GM23248 (cell line): ENCODE measurements at regions not wholly inside any gene's neighbourhood (a gene's known extent, or its start where the extent isn't known, plus 50 kb on each side); places are given as distances from the start of the nearest gene placed in this dataset.

ENCODE experiments used
- DNase-seq: peaks from one replicate; pipeline ENCODE4 v3.0.0-alpha.2; 2015
- H2AFZ ChIP-seq: fragments of 200-600 bp; sonication (generic); 2 replicates; pipeline ENCODE4 v1.6.1; 2016; ENCODE audit warnings: antibody characterized with exemption
- H3F3A ChIP-seq: fragments of 200-600 bp; sonication (generic); 2 replicates; pipeline ENCODE4 v1.6.1; 2016; ENCODE audit warnings: mild to moderate bottlenecking, antibody characterized with exemption, mixed run types; ENCODE audit not compliant: insufficient read depth
- H3K27ac ChIP-seq: fragments of 200-600 bp; sonication (generic); 2 replicates; pipeline ENCODE4 v1.5.1; 2016; ENCODE audit warnings: mild to moderate bottlenecking
- H3K27me3 ChIP-seq: fragments of 200-600 bp; sonication (generic); replicated peaks from 2 replicates; pipeline ENCODE4 v1.6.1; 2016; ENCODE audit warnings: mild to moderate bottlenecking; ENCODE audit not compliant: insufficient read depth
- H3K36me3 ChIP-seq: fragments of 200-600 bp; sonication (generic); 2 replicates; pipeline ENCODE4 v1.6.1; 2016; ENCODE audit warnings: low read depth, mild to moderate bottlenecking
- H3K4me1 ChIP-seq: fragments of 200-600 bp; sonication (generic); 2 replicates; pipeline ENCODE4 v1.6.1; 2016; ENCODE audit warnings: mild to moderate bottlenecking; ENCODE audit not compliant: insufficient read depth
- H3K4me2 ChIP-seq: fragments of 200-600 bp; sonication (generic); one replicate; pipeline ENCODE4 v1.6.1; 2016; ENCODE audit warnings: mild to moderate bottlenecking; ENCODE audit not compliant: unreplicated experiment
- H3K4me3 ChIP-seq: fragments of 200-600 bp; sonication (generic); 2 replicates; pipeline ENCODE4 v1.5.1; 2016; ENCODE audit warnings: mild to moderate bottlenecking
- H3K79me2 ChIP-seq: fragments of 200-600 bp; sonication (generic); 2 replicates; pipeline ENCODE4 v1.6.1; 2016; ENCODE audit warnings: mild to moderate bottlenecking; ENCODE audit not compliant: insufficient read depth
- H3K9ac ChIP-seq: fragments of 200-600 bp; sonication (generic); 2 replicates; pipeline ENCODE4 v1.6.1; 2016; ENCODE audit warnings: mild to moderate bottlenecking
- H3K9me2 ChIP-seq: fragments of 200-600 bp; sonication (generic); 2 replicates; pipeline ENCODE4 v1.6.1; 2016; ENCODE audit warnings: mixed run types, mild to moderate bottlenecking, moderate library complexity; ENCODE audit not compliant: insufficient read depth
- H3K9me3 ChIP-seq: fragments of 200-600 bp; sonication (generic); one replicate; pipeline ENCODE4 v1.6.1; 2017; ENCODE audit warnings: low read depth
- H4K20me1 ChIP-seq: fragments of 200-600 bp; sonication (generic); 2 replicates; pipeline ENCODE4 v1.6.0; 2016; ENCODE audit not compliant: insufficient read depth
- EZH2 ChIP-seq: fragments of 200-600 bp; sonication (generic); IDR thresholded peaks from 2 replicates; pipeline ENCODE4 v1.6.1; 2018; ENCODE audit warnings: antibody characterized with exemption, mild to moderate bottlenecking; ENCODE audit not compliant: insufficient read depth, poor library complexity, severe bottlenecking
- EZH2phosphoT487 ChIP-seq: fragments of 200-600 bp; sonication (generic); IDR thresholded peaks from 2 replicates; pipeline ENCODE4 v1.6.1; 2018; ENCODE audit warnings: antibody characterized with exemption, moderate library complexity, mild to moderate bottlenecking, low read depth; ENCODE audit not compliant: insufficient read depth
- WGBS, 2 experiments: methylation state at CpG; one replicate each; pipeline ENCODE4 v1.1.6; 2015 to 2017; ENCODE audit warnings: low lambda C conversion rate in 2 of 2, low coverage in 1 of 2; ENCODE audit errors: missing lambda C conversion rate in 2 of 2; 5-methylcytosine and 5-hydroxymethylcytosine counted together
- in situ Hi-C: fragments of 300-500 bp; cut with MboI; formaldehyde crosslinking; loops from 2 replicates; pipeline ENCODE4 v1.15.0; 2020

DNA sequence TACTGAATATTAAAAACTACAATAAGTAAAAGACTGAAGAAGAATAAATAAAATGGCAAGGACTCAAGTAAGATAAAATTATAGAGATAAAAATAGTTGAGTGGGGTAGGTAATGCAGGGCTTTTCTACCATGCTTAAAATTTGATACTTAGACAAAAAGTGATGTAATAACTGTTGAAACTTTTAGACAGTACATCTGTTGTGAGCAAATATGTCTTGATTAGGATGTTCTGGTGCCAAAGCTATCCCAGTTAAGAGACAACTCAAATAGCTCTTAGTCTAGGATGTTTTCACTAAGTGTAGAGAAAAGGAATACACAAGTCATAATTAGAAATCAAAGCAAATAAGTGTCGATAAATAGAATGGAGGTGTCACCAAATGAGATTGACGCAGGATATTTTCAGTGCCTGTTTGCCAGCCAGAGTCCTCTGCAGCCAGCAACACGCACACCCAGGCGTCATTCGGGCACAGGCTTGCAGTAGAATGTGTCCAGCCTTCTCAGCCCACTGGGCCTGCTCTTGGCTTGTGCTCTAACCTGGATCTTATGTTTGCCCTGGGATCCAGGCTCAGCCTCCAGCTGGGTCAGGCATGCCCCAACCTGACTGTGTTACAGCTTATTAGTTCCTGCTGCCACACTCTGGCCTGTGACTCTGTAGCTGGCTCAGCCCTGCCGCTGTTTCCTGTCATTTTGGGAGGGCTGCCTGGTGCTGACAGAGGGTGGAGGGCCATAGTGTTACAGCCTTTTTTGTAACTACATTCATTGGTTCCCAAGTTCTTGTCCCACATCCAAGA, 766.2 kb downstream of the PCDH17 start:
- H3K27ac ChIP-seq = no peak overlapping the region
- no peaks in the 10 kb centered on the region for H3K4me1 ChIP-seq
- H3K4me2 ChIP-seq = no peak overlapping the region
- WGBS, 2 experiments = 27 to 33% methylated on average over 6 of the region's 6 CpGs
- no peaks in the 10 kb centered on the region for H3F3A ChIP-seq
- no peaks in the 10 kb centered on the region for H3K9me2 ChIP-seq
- H3K79me2 ChIP-seq = no peaks in the 10 kb centered on the region
- in situ Hi-C loops = no loop called here
- no peaks in the 10 kb centered on the region for H4K20me1 ChIP-seq
- no peaks in the 10 kb centered on the region for H3K9me3 ChIP-seq
- H3K9ac ChIP-seq = no peak overlapping the region
- H2AFZ ChIP-seq = no peak overlapping the region
- H3K27me3 ChIP-seq = no peaks in the 10 kb centered on the region
- no peaks in the 10 kb centered on the region for H3K36me3 ChIP-seq
- no peak for DNase-seq
- H3K4me3 ChIP-seq = no peak overlapping the region
- no peak for TF ChIP-seq EZH2
- no peak for TF ChIP-seq EZH2phosphoT487

DNA sequence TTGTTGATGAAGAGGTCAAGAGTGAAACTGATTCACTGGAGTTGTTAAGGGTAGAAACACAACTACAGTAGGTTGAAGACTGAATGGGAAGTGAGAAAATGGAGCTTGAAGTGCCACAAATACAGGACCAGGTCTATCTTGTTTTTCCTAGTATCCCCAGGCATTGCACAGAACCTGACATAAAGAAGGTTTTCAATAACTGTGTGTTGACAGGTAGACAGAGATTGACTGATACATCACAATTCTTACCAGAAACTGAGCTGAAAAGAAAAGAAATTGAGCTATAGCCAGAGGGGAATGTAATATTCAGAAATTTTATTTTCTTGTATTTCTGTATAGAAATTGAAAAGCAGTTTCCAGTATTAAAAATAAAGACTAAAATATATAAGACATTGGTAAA, 767.7 kb downstream of the PCDH17 start:
- no peaks in the 10 kb centered on the region for H3F3A ChIP-seq
- H3K4me1 ChIP-seq = no peaks in the 10 kb centered on the region
- no peaks in the 10 kb centered on the region for H3K27me3 ChIP-seq
- no peak for DNase-seq
- H2AFZ ChIP-seq = no peak overlapping the region
- no peaks in the 10 kb centered on the region for H4K20me1 ChIP-seq
- no peak overlapping the region for H3K4me2 ChIP-seq
- H3K27ac ChIP-seq = no peak overlapping the region
- H3K79me2 ChIP-seq = no peaks in the 10 kb centered on the region
- TF ChIP-seq EZH2 (no peak), EZH2phosphoT487 (no peak)
- no peak overlapping the region for H3K9ac ChIP-seq
- H3K36me3 ChIP-seq = no peaks in the 10 kb centered on the region
- H3K9me2 ChIP-seq = no peaks in the 10 kb centered on the region
- in situ Hi-C loops = no loop called here
- H3K9me3 ChIP-seq = peaks cover 3% of the 10 kb centered on the region
- no peak overlapping the region for H3K4me3 ChIP-seq

DNA sequence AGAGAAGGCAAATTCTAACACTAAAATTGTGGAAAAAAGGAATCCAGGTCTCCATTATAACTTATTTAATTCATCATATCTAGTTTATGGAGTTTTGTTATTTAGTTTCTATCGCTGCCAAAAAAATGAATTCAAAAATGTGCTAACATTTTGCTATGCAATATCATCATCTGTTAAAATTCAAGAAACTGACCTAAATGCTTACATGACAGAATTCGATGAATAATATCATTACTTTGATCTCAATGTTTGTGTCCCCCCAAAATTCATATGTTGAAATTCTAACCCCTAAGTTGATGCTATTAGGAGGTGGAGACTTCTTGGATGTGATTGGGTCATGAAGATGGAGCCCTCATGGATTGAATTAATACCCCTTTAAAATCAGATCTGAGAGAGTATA, 775.0 kb downstream of the PCDH17 start:
- Histone ChIP-seq H3F3A (no peaks in the 10 kb centered on the region), H3K4me3 (no peak overlapping the region), H3K27me3 (no peaks in the 10 kb centered on the region), H4K20me1 (no peaks in the 10 kb centered on the region), H2AFZ (no peak overlapping the region), H3K36me3 (no peaks in the 10 kb centered on the region), H3K4me1 (no peaks in the 10 kb centered on the region), H3K9me2 (no peaks in the 10 kb centered on the region), H3K4me2 (no peak overlapping the region), H3K9ac (no peak overlapping the region), H3K79me2 (no peaks in the 10 kb centered on the region), H3K9me3 (peaks cover 6% of the 10 kb centered on the region), H3K27ac (no peak overlapping the region)
- WGBS, 2 experiments = 15 to 17% methylated on average over 2 of the region's 2 CpGs
- TF ChIP-seq EZH2 (no peak), EZH2phosphoT487 (no peak)
- no peak for DNase-seq
- in situ Hi-C loops = no loop called here

- Histone ChIP-seq H3F3A (no peaks in the 10 kb centered on the region), H3K4me1 (no peaks in the 10 kb centered on the region), H3K9ac (no peak overlapping the region), H4K20me1 (no peaks in the 10 kb centered on the region), H3K36me3 (no peaks in the 10 kb centered on the region), H2AFZ (no peak overlapping the region), H3K4me2 (no peak overlapping the region), H3K9me2 (no peaks in the 10 kb centered on the region), H3K4me3 (no peak overlapping the region), H3K9me3 (peaks cover 3% of the 10 kb centered on the region), H3K27ac (no peak overlapping the region), H3K79me2 (no peaks in the 10 kb centered on the region), H3K27me3 (no peaks in the 10 kb centered on the region)
- in situ Hi-C loops = no loop called here
- no peak for TF ChIP-seq EZH2phosphoT487
- no peak for TF ChIP-seq EZH2
- DNase-seq = no peak
- 5 to 13% methylated on average over 2 of the region's 2 CpGs for WGBS, 2 experiments
Measured at GRCh38 chr13:58429917-58430316, 798.4 kb downstream of the PCDH17 start.
